HG03280 (cell line): ENCODE measurements at regions not wholly inside any gene's neighbourhood (a gene's known extent, or its start where the extent isn't known, plus 50 kb on each side); places are given as distances from the start of the nearest gene placed in this dataset.

Experiments used
- ATAC-seq: cut with Tn5 transposase; IDR thresholded peaks from one replicate; pipeline ENCODE4 v1.9.1; 2021; ENCODE audit warnings: mild to moderate bottlenecking, moderate library complexity; ENCODE audit not compliant: unreplicated experiment

DNA sequence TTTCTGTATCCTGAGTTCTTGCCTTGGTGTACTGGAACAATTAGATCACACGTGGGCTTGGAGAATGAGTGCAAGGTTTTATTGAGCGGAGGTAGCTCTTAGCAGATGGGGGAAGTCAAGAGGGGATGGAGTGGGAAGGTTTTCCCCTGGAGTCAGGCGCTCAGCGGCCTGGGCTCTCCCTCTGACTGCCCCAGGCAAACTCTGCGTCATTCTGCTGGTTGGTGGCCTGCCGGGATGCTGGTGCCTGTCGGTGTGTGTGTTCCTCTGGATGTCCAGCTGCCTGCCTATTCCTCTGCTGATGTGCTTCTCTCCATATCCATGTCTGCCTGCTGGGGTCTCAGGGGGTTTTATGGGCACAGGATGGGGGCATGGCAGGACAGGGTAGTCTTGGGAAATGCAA is 111.0 kb downstream of the TRIB2 start:
- no peak for ATAC-seq

DNA sequence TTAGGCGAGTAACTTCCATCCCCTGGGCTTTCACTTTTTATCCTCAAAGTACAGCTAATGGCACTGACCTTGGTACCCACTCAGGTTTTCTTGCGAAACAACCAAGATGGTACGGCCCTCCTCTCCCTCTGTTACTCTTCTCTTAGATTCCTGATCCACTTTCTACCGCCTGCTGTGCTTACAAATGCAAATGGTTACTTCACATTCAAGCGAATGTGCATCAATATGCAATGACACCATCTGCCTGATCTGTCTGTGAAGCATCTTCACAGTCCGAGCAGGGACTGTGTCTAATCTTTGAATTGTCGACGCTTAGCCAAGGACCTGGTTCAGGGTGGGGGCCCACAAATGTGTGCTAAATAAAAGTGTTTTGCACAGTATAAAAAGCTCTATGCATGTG is 112.2 kb downstream of the TRIB2 start:
- ATAC-seq, result no peak

DNA sequence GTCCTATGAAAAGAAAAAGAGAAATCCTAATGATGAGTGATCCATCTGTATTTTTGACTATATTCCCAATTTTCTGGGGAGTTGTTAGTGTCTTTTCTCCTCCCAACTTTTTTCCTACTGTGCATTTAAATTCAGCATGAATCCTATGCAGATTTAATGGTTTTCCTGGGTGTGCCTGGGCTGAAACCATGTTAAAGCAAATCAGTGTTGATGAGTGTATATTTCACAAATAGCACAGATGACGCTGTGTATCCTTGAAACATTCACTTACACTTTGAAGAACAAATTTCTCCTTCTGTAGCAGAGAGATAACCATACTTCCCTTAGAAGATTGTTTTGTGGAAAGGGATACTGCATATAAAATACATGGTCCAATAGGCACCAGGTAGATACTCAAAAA is 114.3 kb downstream of the TRIB2 start:
- ATAC-seq, result no peak

DNA sequence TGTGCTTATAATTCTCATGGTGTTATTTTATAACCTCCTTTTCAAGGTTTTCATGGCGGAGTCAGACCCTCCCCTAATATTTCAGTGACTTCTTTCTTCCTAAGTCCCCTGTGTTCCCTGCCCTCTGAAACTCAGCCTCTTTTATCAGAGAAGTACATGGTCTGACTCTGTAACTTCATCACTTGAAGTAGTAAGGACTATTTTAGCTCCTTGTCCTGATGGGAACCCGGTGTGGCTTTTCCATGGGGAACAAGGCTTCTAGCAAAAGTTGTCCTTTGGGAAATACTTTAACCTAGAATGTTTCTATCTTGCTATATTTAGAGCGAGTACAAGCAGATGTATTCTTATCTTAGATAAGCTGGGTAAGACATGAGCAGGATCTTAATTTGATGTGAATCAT is 117.5 kb downstream of the TRIB2 start:
- no peak for ATAC-seq

DNA sequence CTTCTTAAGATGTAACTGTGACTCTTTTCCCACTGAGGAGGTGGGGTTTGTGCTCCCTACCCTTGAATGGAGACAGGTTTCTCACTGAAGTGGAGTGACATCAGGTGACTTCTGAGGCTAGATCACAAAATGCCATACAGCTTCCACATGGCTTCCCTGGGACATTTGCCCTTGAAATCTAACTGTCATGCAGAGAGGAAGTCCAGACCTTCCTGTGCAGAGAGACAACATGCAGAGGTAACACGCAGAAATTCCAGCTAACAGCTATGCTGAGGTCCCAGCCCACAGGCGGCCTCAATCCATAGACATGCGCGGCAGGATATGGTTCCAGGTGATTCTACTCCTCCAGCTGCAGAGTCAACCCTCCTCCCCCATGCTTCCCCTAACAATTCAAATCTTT is 119.0 kb downstream of the TRIB2 start:
- ATAC-seq, result no peak

DNA sequence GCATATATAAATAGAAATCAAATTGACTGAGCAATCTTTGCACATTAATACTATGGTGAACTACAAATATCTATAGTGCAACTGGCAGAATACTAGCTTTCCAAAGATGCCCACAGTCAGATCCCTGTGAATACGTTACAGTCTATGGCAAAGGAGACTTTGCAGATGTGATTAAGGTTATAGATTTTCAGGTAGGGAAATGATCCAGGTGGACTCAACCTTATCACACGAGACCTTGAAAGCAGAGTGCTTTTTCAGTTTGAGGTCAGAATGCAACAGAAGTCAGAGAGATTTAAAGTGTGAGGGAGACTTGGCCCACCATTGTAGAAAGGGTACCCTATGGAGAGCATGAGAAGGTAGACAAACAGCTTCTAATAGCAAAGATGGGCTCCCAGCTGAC is 122.6 kb downstream of the TRIB2 start:
- no peak for ATAC-seq

DNA sequence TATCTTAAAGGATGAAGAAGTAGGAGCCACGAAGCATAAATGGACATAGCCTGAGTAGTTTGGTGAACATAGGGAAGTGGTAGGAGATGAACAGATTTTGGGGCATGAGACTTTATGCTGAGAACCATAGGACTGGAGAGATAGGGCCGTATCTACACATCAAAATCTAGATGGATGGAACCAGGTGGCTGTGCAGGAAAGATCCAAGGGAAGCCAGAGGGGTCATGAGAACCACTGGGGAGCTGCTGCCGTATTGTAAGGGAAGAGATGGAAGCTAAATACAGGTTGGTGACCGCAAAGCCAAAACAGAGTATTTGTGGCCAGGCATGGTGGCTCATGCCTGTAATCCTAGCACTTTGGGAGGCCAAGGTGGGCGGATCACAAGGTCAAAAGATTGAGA is 124.3 kb downstream of the TRIB2 start:
- no peak for ATAC-seq

DNA sequence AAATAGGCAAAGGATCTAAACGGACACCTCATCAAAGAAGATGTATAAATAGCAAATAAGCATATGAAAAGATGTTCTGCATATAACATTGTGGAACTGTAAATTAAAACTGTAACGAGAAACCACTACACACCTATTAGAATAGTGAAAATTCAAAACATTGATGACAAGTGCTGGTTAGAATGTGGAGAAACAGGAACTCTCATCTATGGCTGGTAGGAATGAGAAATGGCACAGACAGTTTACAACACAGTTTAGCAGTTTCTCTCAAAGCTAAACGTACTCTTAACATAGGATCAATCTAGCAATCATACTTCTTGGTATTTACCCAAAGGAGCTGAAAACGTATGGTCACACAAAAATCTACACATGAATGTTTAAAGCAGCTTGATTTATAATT is 126.2 kb downstream of the TRIB2 start:
- ATAC-seq, result no peak

DNA sequence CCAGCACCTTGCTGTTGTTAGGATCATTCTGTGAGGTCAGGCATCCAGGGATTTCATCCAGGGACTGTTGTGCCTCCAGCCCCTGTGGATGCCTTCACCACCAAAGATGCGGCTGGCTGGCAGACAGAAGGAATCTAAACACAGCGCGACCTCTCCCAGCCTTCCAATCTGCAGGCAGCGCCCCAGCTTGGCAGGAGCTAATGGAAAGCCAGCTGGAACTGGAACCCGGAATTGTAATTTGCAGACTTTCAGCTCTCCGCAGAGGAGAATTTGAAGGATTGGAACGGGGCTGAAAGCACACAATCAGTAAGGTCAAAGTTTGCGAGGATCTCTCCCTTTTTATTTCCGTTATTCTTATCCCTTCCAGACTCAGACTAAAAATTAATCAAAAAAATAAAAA is 127.8 kb downstream of the TRIB2 start:
- ATAC-seq, result no peak

DNA sequence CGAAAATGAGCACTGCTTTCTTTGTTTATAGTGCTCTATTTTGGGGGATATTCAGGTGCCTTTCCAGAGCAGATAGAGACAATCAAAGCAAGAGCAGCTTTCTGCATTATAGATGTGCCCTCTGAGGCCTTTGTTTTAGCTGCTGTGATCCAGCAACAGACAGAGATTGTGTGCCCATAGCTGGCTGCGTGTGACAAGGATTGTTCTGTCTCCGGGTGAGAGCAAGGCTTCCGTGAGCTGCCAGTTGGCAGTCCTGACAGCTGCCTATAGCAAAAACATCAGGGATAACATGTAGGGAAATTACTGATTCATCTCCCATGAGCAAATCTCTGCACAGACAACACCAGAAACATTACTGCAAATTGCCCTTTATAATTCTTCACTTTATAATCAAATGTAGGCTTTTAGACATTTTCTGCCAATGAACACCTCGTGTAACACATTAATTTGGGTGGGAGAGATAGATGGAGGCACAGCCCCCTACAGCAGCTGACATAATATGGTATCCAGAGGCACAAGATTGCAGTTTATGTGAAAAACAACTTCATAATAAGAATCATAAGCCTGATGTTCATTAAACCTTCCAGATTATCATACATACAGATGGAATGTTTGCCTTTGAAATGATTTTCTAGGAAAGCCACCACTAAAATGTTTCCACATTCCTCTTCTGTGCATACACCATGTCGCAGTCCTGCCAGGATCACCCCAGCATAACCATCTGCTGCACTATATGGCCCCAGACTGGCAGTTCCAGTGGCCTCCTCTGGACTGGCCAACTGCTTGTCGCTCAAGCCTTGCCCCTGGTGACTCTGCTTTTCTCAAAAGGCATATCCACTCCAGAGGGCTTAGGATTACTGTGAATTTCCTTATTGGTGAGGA is 131.2 kb downstream of the TRIB2 start:
- ATAC-seq, result no peak

DNA sequence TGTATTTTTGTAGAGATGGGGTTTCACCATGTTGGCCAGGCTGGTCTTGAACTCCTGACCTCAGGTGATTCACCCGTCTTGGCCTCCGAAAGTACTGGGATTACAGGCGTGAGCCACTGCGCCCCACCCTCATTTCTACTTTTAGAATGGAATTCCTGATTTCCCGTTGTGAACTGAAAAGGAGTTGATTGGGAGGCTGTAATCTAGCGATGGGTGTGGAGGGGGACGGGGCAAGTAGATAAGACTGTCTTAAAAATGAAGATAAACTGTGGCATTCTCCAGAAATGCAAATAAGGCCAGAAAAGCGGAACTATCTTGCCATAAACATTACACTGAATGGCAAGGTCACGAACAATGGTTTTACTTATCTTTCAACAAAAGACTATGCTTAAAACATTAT is 135.4 kb downstream of the TRIB2 start:
- no peak for ATAC-seq

DNA sequence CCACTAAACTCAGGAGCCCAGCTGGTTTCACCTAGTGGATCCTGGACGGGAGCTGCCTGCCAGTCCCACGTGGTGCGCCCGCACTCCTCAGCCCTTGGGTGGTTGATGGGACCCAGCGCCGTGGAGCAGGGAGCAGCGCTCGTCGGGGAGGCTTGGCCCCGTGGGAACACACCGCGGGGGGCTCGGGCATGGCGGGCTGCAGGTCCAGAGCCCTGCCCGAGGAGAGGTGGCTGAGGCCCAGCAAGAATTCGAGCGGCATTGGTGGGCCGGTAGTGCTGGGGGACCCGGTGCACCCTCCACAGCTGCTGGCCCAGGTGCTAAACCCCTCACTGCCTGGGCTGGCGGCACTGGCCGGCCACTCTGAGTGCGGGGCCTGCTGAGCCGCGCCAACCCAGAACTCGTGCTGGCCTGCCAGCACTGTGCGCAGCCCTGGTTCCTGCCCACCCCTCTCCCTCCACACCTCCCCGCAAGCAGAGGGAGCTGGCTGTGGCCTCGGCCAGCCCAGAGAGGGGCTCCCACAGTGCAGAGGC is 137.3 kb downstream of the TRIB2 start:
- no peak for ATAC-seq

DNA sequence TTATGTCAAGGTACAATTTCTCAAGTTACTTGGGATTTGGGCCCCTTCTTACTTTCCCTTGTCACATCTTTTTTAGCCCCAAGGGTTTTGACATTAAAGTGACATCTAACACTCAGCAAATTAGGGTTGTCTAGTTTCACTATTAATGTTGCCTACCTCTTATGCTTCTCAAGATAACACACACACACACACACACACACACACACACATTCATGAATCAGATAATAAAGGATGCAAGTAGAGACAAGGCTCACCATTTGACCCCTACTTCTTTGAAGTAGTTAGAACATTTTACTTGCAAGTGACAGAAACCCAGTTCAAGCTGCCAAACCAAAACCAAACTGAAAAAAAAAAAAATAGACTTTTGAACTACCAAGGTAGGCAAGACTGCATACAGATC is 138.8 kb downstream of the TRIB2 start:
- ATAC-seq, result no peak

DNA sequence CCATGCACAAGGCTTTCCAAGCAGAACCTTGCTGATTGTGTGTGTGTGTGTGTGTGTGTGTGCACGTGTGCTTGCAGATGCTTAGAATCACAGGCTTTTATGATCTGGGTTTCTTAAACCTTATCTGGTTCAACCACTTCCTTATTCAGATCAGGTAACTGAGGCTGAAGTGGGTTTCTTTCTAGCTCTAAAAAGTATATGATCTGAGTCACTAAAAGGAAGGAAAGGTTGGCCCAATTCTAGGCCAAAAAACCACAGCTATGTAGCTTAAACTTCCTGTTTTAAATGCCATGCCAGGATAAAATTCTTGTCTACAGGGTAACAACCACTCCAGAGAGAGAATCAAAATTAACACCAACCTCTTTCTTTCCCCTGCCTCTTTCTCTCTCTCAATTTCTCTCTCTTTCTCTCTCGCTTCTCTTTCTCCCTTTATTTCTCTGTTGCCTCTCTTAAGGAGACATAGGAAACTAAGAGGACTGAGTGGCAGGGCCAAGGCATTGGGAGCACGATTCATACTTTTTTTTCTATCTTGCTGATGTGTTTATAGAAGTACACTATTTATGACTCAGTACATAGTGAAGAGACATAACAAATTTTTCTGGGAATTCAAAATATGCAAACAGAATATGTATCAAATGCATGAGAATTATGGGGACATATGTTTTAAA is 140.3 kb downstream of the TRIB2 start:
- ATAC-seq, result no peak

DNA sequence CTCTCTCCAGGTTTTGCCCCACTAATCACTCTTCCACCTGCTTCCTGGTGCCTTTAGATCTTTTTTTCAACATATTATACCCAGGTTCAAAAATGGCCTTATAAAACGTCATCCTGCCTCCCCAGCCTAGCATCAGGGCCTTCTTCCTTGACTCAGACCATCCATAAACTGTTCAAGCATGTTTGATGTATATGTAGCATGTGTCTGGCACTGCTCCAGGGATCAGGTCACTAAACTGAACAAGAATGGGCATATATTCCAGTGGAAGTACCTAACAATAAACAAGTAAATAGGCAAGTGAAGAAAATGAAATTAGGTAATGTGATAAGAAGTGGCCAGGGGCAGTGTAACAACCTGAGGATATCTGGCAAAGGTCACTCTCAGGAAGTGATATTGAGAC is 141.2 kb downstream of the TRIB2 start:
- no peak for ATAC-seq

DNA sequence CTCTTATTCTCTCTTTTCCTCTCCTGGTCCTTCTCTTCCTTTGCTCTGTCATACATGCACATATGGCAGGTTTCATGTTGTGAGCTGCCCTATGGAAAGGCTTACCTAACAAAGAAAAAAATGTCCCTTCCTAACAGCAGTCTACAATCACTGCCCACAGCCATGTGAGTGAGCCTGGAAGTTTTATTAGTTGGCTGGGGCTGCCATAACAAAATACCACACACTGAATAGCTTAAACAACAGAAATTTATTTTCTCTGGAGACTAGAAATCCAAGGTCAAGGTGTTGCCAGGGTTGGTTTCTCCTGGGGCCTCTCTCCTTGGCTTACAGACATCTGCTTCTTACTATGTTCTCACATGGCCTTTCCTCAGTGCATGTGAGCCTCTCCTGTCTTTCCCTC is 142.1 kb downstream of the TRIB2 start:
- no peak for ATAC-seq

DNA sequence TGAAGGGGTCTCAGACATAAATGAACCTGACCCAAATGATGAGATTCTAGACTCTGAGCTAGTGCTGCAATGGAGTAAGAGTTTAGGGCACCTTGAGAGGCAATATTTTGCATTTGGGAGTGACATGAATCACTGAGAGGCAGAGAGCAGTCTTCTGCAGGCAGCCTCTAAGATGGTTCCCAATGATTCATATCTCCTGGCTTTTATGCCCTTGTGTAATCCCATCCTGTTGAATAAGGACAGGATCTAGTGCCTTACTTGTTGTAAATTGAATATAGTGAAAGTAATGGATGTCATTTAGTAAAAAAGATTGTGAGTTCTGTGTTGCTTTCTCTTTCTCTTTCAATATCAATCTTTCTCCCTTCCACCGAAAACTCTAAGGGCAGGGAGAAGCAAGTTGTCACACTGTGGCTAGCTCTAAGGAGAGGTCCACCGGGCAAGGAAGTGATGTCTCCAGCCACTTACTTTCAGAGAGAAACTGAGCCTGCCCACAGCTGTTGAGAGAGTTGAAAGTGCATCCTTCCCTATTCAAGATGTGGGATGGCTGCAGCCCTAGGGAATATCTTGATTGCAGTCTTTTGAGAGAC is 144.7 kb downstream of the TRIB2 start:
- ATAC-seq, result no peak

DNA sequence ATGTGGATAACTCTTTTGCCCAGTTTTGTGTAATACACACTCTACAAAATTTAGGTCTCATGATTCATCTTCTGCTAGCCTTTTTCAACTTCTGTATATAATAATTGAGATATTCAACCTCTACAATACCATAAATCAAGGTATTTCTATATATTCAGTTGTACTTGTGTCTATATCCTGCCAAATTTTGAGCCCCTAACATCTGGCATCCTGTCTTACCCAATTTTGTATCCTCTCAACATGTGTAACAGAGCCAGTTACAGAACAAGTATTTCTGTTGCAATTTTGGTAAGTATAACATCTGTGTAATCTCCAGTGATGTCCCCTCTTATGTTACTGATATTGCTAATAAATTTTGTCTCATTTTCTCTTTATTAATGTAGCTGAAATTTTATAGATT is 145.8 kb downstream of the TRIB2 start:
- ATAC-seq, result no peak

DNA sequence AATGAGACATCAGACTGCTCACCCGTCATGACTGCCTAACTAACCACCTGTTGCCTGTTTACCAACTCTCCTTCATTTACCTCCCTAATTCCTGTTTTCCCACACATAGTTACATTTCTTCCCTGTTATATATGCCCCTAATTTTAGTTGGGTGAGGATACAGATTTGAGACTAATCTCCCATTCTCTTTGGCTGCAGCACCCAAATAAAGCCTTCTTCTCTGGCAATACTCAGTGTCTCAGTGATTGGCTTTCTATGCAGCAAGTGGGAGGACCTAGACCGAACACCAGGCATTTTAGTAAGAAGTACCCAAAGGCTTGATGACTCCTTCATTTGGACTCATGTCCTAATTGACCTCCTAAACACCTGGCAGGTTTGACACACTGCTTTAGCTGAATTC is 147.2 kb downstream of the TRIB2 start:
- ATAC-seq, result no peak

DNA sequence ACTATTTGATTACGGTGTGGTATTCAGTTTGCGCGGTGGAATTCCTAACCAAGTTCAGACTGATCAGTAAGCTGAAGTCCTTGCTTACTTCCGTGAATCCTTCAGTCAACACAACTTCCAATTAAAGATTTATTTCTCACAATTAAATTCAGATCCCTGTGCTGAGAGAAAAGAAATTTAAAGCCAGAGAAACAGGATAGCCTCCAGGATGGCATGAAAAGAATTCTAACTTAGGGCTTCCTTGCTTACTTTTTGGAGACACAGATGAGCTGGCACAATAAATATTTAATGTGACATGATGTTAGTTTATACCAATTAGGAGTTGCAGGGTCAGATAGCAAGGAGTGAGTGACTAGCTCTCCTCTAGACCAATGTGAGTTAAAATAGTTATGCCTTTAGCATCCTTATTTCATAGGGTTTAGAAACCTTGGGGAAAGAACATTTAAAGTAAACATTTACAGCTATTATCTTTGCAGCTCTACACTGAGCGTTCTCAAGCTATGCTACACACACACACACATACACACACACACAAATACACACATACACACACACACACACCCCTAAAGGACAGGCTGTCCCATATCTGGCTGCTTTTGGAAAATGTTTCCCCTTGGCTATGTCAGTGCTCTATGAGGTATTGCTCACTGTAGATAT is 151.0 kb downstream of the TRIB2 start:
- ATAC-seq, result no peak

DNA sequence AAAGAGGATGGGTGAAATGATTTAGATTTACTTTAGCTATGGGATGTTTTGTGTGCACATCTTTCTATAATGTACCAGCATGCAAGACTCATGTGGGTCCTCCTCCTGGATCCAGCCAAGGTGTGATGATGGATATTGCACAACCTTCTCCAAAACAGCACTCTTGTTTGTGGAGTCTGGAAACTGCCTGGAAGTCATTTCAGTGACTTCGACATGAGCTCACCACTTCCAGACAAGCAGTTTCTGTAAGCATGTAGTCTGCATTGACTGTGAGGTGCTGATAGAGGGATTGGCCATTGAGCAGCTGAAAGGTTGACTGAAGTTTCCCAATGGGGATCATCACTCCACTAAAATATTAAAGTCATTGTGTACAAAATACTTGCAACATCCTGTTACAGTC is 154.0 kb downstream of the TRIB2 start:
- ATAC-seq, result no peak
